Ovary (tissue), 3 donors: ENCODE measurements at regions not wholly inside any gene's neighbourhood (a gene's known extent, or its start where the extent isn't known, plus 50 kb on each side); places are given as distances from the start of the nearest gene placed in this dataset.

Source experiments
- EP300 ChIP-seq: sonication (generic); formaldehyde crosslinking; IDR thresholded peaks from one replicate; pipeline ENCODE4 v1.6.1; 2017; ENCODE audit warnings: antibody characterized with exemption
- TF ChIP-seq, protein P1 (sequence below), 3 donors: fragments of 450-650 bp in 2 of 3; fragments of 200-600 bp in 1 of 3; IDR thresholded peaks; one replicate each; pipeline versions ENCODE4 v1.5.1 to v1.8.0; 2016 to 2022; ENCODE audit warnings: antibody characterized with exemption in 3 of 3, mild to moderate bottlenecking in 1 of 3
- donor health status: DM: no; HTN: no; CAD: no.

DNA sequence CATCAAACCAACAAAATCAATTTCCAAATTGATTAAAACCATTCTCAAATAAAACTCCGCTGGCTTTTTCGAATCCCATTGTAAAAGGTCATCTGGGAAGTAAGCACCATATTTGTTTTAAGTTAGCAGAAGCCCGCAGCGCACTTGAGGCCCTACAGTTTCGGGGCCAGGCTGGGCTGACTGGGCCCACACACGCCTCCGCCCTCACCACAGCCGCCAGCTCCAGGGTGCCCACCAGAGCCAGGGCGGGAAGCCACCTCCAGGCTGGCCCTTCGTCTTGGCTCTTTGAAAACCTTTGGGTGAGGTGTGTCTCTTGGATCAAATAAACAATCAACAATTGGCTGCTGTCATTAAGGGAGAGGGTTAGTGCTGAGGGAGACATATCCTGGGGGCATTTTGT is 133.3 kb downstream of the SOX1 start:
- TF ChIP-seq, protein P1, sequence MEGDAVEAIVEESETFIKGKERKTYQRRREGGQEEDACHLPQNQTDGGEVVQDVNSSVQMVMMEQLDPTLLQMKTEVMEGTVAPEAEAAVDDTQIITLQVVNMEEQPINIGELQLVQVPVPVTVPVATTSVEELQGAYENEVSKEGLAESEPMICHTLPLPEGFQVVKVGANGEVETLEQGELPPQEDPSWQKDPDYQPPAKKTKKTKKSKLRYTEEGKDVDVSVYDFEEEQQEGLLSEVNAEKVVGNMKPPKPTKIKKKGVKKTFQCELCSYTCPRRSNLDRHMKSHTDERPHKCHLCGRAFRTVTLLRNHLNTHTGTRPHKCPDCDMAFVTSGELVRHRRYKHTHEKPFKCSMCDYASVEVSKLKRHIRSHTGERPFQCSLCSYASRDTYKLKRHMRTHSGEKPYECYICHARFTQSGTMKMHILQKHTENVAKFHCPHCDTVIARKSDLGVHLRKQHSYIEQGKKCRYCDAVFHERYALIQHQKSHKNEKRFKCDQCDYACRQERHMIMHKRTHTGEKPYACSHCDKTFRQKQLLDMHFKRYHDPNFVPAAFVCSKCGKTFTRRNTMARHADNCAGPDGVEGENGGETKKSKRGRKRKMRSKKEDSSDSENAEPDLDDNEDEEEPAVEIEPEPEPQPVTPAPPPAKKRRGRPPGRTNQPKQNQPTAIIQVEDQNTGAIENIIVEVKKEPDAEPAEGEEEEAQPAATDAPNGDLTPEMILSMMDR (IDR thresholded peaks at IDR 0.05), result no peak
- TF ChIP-seq EP300, result no peak
